ENCODE measurements at regions not wholly inside any gene's neighbourhood (a gene's known extent, or its start where the extent isn't known, plus 50 kb on each side); places are given as distances from the start of the nearest gene placed in this dataset.

DNA sequence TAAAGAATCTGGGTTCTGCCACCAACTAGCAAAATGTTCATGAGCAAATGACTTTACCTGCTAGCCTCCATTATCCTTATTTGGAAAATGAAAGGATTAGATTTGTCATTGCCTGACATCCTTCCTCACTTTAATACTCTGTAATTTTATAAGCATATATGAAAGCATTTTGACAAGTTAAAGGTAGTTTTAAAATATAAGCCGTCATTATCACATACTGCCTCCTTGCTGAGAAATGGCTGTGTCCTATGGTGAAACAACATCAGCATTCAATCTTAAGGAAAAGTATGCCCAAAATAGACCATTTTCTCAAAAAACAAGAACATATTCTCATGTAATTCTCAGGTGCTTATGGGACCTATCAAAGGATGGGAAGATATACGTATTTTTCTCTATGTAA is 461.2 kb downstream of the SUCLG1 start:
- TF ChIP-seq, protein P1, sequence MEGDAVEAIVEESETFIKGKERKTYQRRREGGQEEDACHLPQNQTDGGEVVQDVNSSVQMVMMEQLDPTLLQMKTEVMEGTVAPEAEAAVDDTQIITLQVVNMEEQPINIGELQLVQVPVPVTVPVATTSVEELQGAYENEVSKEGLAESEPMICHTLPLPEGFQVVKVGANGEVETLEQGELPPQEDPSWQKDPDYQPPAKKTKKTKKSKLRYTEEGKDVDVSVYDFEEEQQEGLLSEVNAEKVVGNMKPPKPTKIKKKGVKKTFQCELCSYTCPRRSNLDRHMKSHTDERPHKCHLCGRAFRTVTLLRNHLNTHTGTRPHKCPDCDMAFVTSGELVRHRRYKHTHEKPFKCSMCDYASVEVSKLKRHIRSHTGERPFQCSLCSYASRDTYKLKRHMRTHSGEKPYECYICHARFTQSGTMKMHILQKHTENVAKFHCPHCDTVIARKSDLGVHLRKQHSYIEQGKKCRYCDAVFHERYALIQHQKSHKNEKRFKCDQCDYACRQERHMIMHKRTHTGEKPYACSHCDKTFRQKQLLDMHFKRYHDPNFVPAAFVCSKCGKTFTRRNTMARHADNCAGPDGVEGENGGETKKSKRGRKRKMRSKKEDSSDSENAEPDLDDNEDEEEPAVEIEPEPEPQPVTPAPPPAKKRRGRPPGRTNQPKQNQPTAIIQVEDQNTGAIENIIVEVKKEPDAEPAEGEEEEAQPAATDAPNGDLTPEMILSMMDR (conservative IDR thresholded peaks at IDR 0.05; ENCODE audit: low read depth, low read length): no peak
- TF ChIP-seq EZH2 (IDR thresholded peaks at IDR 0.05; ENCODE audit: borderline replicate concordance, low read depth, low read length, poor library complexity, severe bottlenecking): no peak

All from A673 (cell line).